T-helper 17 cell (primary cell): ENCODE measurements at regions not wholly inside any gene's neighbourhood (a gene's known extent, or its start where the extent isn't known, plus 50 kb on each side); places are given as distances from the start of the nearest gene placed in this dataset.

Source experiments
- ATAC-seq: fragments of 150-1000 bp; cut with Tn5 transposase; 2 replicates; pipeline ENCODE4 v1.10.0; 2021; ENCODE audit warnings: mild to moderate bottlenecking, moderate library complexity
- DNase-seq, 3 donors: peaks; one replicate each; pipeline versions ENCODE4 v3.0.0 to v3.0.0-alpha.2; 2020 to 2021
- H3K9me3 ChIP-seq: one replicate; pipeline ENCODE4 v1.7.0; 2013; ENCODE audit warnings: low read length, mild to moderate bottlenecking; ENCODE audit not compliant: control insufficient read depth, poor library complexity, severe bottlenecking
- H3K27ac Mint-ChIP-seq: one replicate; pipeline ENCODE4 v1.8.0; 2022; ENCODE audit warnings: mild to moderate bottlenecking, moderate library complexity, mixed read lengths
- H3K27me3 Mint-ChIP-seq: one replicate; pipeline ENCODE4 v1.8.0; 2022; ENCODE audit warnings: mixed read lengths
- H3K36me3 Mint-ChIP-seq: one replicate; pipeline ENCODE4 v1.8.0; 2022; ENCODE audit warnings: low read depth, mixed read lengths
- H3K4me1 Mint-ChIP-seq: one replicate; pipeline ENCODE4 v1.8.0; 2022; ENCODE audit warnings: mild to moderate bottlenecking, mixed read lengths
- H3K4me3 Mint-ChIP-seq: one replicate; pipeline ENCODE4 v1.8.0; 2022; ENCODE audit warnings: mild to moderate bottlenecking, moderate library complexity, mixed read lengths

DNA sequence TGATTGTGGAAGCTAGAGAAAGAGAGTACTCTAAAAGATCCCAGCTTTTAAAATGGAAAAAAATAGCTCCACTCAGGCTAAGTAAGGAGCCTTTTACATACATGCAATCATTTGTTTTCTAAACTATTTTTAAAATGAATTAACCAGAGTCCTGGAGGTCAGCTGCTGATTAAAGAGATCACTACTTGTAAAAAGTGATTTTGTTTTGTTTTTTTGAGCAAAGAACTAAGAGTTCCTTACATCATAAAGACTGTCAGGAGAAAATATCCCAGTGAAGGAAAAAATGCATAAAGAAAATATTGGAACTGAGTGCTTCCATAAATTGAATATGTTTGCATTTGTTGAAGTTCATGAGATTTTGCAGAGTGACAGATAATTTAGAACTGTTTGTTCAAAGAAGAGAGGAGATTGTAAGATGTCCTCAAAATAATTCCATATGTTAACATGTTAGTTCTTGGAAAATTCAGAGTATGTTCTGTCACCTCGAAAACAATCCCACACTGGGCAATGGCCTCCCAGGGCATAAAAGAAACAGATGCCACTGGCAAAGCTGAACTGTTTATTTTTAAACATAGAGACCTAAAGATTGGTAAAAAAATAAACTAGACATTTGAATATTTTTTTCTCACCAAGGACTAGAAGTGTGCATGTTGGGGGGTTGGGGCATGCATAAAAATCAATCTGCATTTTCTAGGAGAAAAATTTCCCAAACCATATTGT lies 264.7 kb downstream of the NPR3 start:
- ATAC-seq, result no peak
- Mint-ChIP-seq H3K4me1 (no peaks in the 10 kb centered on the region), H3K27ac (no peak overlapping the region), H3K4me3 (no peak overlapping the region), H3K27me3 (no peaks in the 10 kb centered on the region), H3K36me3 (no peaks in the 10 kb centered on the region)
- no peak for DNase-seq
- H3K9me3 ChIP-seq, result no peaks in the 10 kb centered on the region

GRCh38 chr5:32981061-32981460 lies 269.9 kb downstream of the NPR3 start:
- Mint-ChIP-seq H3K27ac (no peak overlapping the region), H3K4me1 (no peaks in the 10 kb centered on the region), H3K27me3 (no peaks in the 10 kb centered on the region), H3K36me3 (no peaks in the 10 kb centered on the region), H3K4me3 (no peak overlapping the region)
- no peaks in the 10 kb centered on the region for H3K9me3 ChIP-seq
- DNase-seq (no peak), ATAC-seq (no peak)

- Mint-ChIP-seq H3K27ac (no peak overlapping the region), H3K4me1 (no peaks in the 10 kb centered on the region), H3K36me3 (no peaks in the 10 kb centered on the region), H3K4me3 (no peak overlapping the region), H3K27me3 (no peaks in the 10 kb centered on the region)
- H3K9me3 ChIP-seq, result no peaks in the 10 kb centered on the region
- no peak for DNase-seq
- ATAC-seq, result no peak
Observed at GRCh38 chr5:32984851-32985610, 273.9 kb downstream of the NPR3 start.

DNA sequence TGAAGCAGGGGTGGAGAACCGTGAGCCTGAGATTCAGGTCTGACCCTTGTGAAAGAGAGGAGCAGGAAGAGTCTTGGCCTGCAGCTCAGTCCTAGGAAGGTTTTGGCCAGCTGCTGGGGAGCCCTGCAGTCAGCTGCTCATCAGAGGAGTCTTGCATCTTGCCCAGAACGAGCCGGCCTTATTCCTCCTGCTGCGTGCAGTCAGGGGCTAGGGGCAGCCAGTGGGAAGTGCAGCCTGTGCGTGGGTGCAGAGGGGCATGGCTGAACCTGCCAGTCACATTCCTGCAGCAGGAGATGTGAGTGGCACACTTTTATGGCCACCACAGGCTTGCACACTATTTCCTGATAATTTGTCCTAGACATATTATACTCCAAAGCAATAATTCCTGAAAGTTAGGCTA lies 278.7 kb downstream of the NPR3 start:
- no peaks in the 10 kb centered on the region for H3K9me3 ChIP-seq
- no peaks in the 10 kb centered on the region for H3K36me3 Mint-ChIP-seq
- no peak for ATAC-seq
- DNase-seq, result no peak
- no peaks in the 10 kb centered on the region for H3K4me1 Mint-ChIP-seq
- no peak overlapping the region for H3K4me3 Mint-ChIP-seq
- H3K27me3 Mint-ChIP-seq, result no peaks in the 10 kb centered on the region
- no peak overlapping the region for H3K27ac Mint-ChIP-seq

GRCh38 chr5:32990593-32991420 lies 279.7 kb downstream of the NPR3 start:
- H3K4me3 Mint-ChIP-seq, result no peak overlapping the region
- no peak overlapping the region for H3K27ac Mint-ChIP-seq
- no peaks in the 10 kb centered on the region for H3K36me3 Mint-ChIP-seq
- H3K9me3 ChIP-seq, result no peaks in the 10 kb centered on the region
- no peaks in the 10 kb centered on the region for H3K4me1 Mint-ChIP-seq
- DNase-seq (no peak), ATAC-seq (no peak)
- H3K27me3 Mint-ChIP-seq, result no peaks in the 10 kb centered on the region

- no peaks in the 10 kb centered on the region for H3K4me1 Mint-ChIP-seq
- DNase-seq, result no peak
- no peak overlapping the region for H3K4me3 Mint-ChIP-seq
- no peaks in the 10 kb centered on the region for H3K9me3 ChIP-seq
- H3K27ac Mint-ChIP-seq, result no peak overlapping the region
- no peak for ATAC-seq
- H3K27me3 Mint-ChIP-seq, result no peaks in the 10 kb centered on the region
- H3K36me3 Mint-ChIP-seq, result no peaks in the 10 kb centered on the region
Observed at GRCh38 chr5:32991421-32991815, 280.3 kb downstream of the NPR3 start.

DNA sequence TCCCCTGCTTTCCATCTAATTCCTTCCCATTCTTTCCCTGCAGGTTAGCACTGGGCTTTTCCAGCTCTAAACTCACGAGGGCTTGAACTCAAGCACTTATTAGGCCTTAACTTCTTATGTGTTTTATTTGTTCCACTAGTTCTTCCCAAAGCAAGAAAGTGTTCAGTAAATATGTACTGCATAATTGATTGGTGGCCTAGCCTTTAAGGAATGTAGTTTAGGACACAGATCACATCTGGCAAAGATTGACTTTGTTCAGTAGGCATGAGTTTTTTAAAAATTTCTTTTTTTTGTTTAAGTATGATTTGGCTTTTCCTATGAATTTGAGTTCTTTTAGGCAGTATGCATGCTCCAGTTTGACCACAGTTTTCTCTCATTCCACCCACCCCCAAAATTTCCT lies 285.2 kb downstream of the NPR3 start:
- H3K9me3 ChIP-seq, result no peaks in the 10 kb centered on the region
- Mint-ChIP-seq H3K36me3 (no peaks in the 10 kb centered on the region), H3K4me3 (no peak overlapping the region), H3K27ac (no peak overlapping the region), H3K27me3 (no peaks in the 10 kb centered on the region), H3K4me1 (no peaks in the 10 kb centered on the region)
- DNase-seq (no peak), ATAC-seq (no peak)

DNA sequence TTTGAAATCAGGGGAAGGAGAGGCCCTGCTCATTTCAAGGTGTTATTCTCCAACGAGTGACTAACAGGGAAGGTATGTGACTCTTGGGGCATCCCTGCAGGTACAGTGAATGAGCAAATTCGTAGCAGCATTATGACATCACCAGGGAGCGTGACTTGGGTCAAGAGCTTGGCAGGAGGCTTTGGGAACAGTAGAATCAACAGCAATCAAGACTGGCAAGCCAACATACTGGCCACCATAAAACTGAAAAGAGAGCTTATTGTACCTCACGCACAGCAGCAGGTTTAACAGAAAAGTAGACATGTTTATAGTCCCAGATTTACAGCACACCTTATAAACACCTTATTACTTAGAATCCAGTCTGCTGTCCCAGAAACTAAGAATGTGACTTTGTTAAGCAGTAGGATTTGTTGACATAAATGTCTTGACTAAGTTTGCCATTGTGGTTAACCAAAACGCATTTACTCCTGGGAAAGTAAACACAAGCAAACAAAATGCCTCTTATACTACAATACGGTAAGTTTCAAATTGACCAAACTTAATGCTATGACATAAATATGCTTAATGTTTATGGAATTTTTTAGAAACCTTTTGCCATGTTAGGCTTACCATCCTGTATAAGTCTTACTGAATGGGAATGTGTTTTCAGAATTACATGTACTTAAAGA lies 297.8 kb downstream of the NPR3 start:
- no peaks in the 10 kb centered on the region for H3K27me3 Mint-ChIP-seq
- ATAC-seq (no peak), DNase-seq (no peak)
- no peak overlapping the region for H3K4me3 Mint-ChIP-seq
- no peak overlapping the region for H3K27ac Mint-ChIP-seq
- no peaks in the 10 kb centered on the region for H3K4me1 Mint-ChIP-seq
- no peaks in the 10 kb centered on the region for H3K36me3 Mint-ChIP-seq
- no peaks in the 10 kb centered on the region for H3K9me3 ChIP-seq

DNA sequence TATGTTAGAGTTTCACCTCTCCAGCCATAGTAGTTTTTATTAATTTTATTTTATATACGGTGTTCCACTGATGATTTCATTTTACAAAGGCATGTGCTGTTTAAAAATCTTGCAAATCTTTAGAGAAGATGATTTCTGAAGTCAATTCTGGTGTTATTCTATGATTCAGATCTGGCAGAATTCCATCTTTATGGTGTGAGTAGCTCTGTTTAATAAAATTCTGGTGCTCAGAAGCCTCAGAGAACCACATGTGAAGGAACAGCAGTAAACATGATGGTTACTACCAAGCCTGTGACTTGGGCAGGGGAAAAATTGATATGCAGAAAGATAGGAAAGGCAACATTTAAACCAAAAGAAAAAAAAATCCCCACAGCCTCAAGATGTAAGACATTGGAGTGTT lies 299.7 kb downstream of the NPR3 start:
- Mint-ChIP-seq H3K27ac (no peak overlapping the region), H3K36me3 (no peaks in the 10 kb centered on the region), H3K4me3 (no peak overlapping the region), H3K27me3 (no peaks in the 10 kb centered on the region), H3K4me1 (no peaks in the 10 kb centered on the region)
- ATAC-seq, result no peak
- H3K9me3 ChIP-seq, result no peaks in the 10 kb centered on the region
- no peak for DNase-seq

DNA sequence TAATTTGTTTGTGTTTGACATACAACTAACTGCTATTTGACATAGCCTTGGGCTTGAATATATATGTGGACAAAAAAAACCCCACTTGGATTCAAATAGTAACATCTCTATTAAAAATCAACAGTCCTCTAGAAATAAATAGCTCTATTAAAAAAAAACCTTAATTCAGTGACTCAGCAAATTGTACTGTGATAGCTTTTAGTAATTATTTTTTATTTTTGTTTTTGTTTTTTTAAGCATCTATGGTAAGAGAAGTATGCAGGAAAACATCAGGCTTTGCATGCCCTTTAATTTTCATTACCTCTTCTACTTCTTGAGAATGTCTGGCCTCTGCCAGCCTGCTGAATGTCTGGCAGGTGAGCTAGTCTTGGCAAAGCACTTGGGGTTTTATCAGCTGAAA lies 300.7 kb downstream of the NPR3 start:
- H3K4me3 Mint-ChIP-seq, result no peak overlapping the region
- no peaks in the 10 kb centered on the region for H3K36me3 Mint-ChIP-seq
- ATAC-seq (no peak), DNase-seq (no peak)
- no peak overlapping the region for H3K27ac Mint-ChIP-seq
- H3K4me1 Mint-ChIP-seq, result no peaks in the 10 kb centered on the region
- no peaks in the 10 kb centered on the region for H3K27me3 Mint-ChIP-seq
- H3K9me3 ChIP-seq, result no peaks in the 10 kb centered on the region

DNA sequence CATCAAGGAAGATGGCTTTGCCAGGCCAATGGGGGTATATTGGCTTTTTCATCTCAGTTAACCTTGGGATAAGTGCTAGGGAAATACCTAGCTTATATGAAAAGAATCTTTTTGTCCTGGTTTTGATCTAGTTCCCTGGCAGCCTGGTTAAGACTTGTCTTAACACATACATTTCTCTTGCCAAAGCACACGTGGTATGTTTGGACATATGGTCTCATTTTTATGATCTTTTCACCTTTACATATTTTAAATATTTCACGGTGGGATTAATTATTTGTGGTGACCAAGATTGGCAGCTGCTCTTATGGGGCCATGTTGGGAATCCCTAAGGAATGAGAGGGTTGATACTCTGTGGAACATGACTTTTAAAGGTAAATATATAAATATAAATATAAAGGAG lies 312.5 kb downstream of the NPR3 start:
- H3K4me3 Mint-ChIP-seq, result no peak overlapping the region
- H3K27ac Mint-ChIP-seq, result no peak overlapping the region
- H3K4me1 Mint-ChIP-seq, result no peaks in the 10 kb centered on the region
- H3K9me3 ChIP-seq, result no peaks in the 10 kb centered on the region
- no peaks in the 10 kb centered on the region for H3K27me3 Mint-ChIP-seq
- ATAC-seq (no peak), DNase-seq (no peak)
- H3K36me3 Mint-ChIP-seq, result no peaks in the 10 kb centered on the region

GRCh38 chr5:33032271-33033070 lies 321.4 kb downstream of the NPR3 start:
- Mint-ChIP-seq H3K27ac (no peak overlapping the region), H3K27me3 (no peaks in the 10 kb centered on the region), H3K36me3 (no peaks in the 10 kb centered on the region), H3K4me3 (no peak overlapping the region), H3K4me1 (no peaks in the 10 kb centered on the region)
- H3K9me3 ChIP-seq, result no peaks in the 10 kb centered on the region
- no peak for DNase-seq
- ATAC-seq, result no peak
